HepG2 (cell line): ENCODE measurements at regions not wholly inside any gene's neighbourhood (a gene's known extent, or its start where the extent isn't known, plus 50 kb on each side); places are given as distances from the start of the nearest gene placed in this dataset.

ENCODE experiments used
- ATAC-seq: fragments of 200-7000 bp; cut with Tn5 transposase; 3 replicates; pipeline ENCODE4 v1.9.1; 2020; ENCODE audit warnings: mild to moderate bottlenecking, moderate library complexity
- BruUV-seq: library from RNA; stranded (reverse); fragments of 400-500 nt; replicated peaks from 2 replicates; lab custom pipeline; 2021; lab: Mats Ljungman, UMichigan
- CTCF ChIA-PET: fragments of 300-600 bp; formaldehyde crosslinking; extraction: SDS; loops from one replicate; lab custom pipeline; 2021; ENCODE audit warnings: low total read pairs, inconsistent platforms, low intra/inter-chr PET ratio; lab: Yijun Ruan, JAX
- POLR2A ChIA-PET: fragments of 350-600 bp; sonication (Branson Sonifier 250); formaldehyde crosslinking; loops from one replicate; lab custom pipeline; 2020; ENCODE audit warnings: antibody characterized with exemption, inconsistent platforms; lab: Yijun Ruan, JAX
- DNase-seq: peaks from one replicate; pipeline ENCODE4 v3.0.0-alpha.2; 2015; ENCODE audit warnings: low spot score
- FAIRE-seq: peaks from 3 replicates; lab custom pipeline; 2011; peaks lifted over from hg19 to GRCh38; lab: Jason Lieb, UNC
- H2AFZ ChIP-seq: one replicate; pipeline ENCODE4 v1.6.1; 2011; ENCODE audit warnings: low read length, inconsistent platforms
- H3K27ac ChIP-seq: fragments of 300-600 bp; 3 replicates; pipeline ENCODE4 v1.8.0; 2011; ENCODE audit warnings: mixed run types, mild to moderate bottlenecking, mixed read lengths, low read length, inconsistent platforms; ENCODE audit not compliant: insufficient read depth; ENCODE audit errors: extremely low read length
- H3K27me3 ChIP-seq, 2 experiments: fragments of 200-600 bp in 1 of 2; 2 replicates in 1 of 2; 3 replicates in 1 of 2; pipeline versions ENCODE4 v1.6.0 to v1.8.0; 2011; ENCODE audit warnings: low read length in 2 of 2, mild to moderate bottlenecking in 2 of 2, moderate library complexity in 2 of 2, inconsistent platforms in 1 of 2; ENCODE audit not compliant: insufficient read depth in 2 of 2, control insufficient read depth in 1 of 2
- H3K36me3 ChIP-seq, 2 experiments: fragments of 200-600 bp in 1 of 2; replicated peaks in 1 of 2; 2 replicates in 1 of 2; 3 replicates in 1 of 2; pipeline versions ENCODE4 v1.5.1 to v1.8.0; 2011; ENCODE audit warnings: low read length in 2 of 2, inconsistent platforms in 1 of 2; ENCODE audit not compliant: insufficient read depth in 2 of 2, control insufficient read depth in 1 of 2
- H3K4me1 ChIP-seq: 2 replicates; pipeline ENCODE4 v1.5.1; 2012; ENCODE audit warnings: low read length, inconsistent platforms; ENCODE audit not compliant: insufficient read depth
- H3K4me2 ChIP-seq: 2 replicates; pipeline ENCODE4 v1.6.0; 2011; ENCODE audit warnings: low read depth, low read length, inconsistent platforms
- H3K4me3 ChIP-seq, 3 experiments: fragments of 200-600 bp in 1 of 3; sonication (generic), shearing (Covaris generic) in 1 of 3; replicated peaks in 1 of 3; 2 replicates each; pipeline ENCODE4 v1.5.1; 2011 to 2016; ENCODE audit warnings: low read length in 3 of 3, inconsistent platforms in 2 of 3, low read depth in 2 of 3, mild to moderate bottlenecking in 2 of 3, control low read depth in 1 of 3, mixed read lengths in 1 of 3; ENCODE audit not compliant: insufficient read depth in 1 of 3
- H3K79me2 ChIP-seq: one replicate; pipeline ENCODE4 v1.6.1; 2011; ENCODE audit warnings: low read length, inconsistent platforms; ENCODE audit not compliant: insufficient read depth
- H3K9ac ChIP-seq: 2 replicates; pipeline ENCODE4 v1.6.0; 2011; ENCODE audit warnings: mild to moderate bottlenecking, low read depth, low read length, inconsistent platforms; ENCODE audit not compliant: insufficient read depth
- H3K9me3 ChIP-seq: 2 replicates; pipeline ENCODE4 v1.5.1; 2012; ENCODE audit warnings: mild to moderate bottlenecking, low read length
- H4K20me1 ChIP-seq: 2 replicates; pipeline ENCODE4 v1.6.0; 2011; ENCODE audit warnings: inconsistent platforms, mild to moderate bottlenecking, low read length, moderate library complexity; ENCODE audit not compliant: insufficient read depth
- ATF1 ChIP-seq: IDR thresholded peaks from 2 replicates; pipeline ENCODE4 v1.6.1; 2016; ENCODE audit warnings: mild to moderate bottlenecking, control low read depth
- ATF6 ChIP-seq: sonication (generic); formaldehyde crosslinking; conservative IDR thresholded peaks from 2 replicates; pipeline ENCODE4 v1.4.0; 2020; ENCODE audit warnings: missing genetic modification reagents
- BORCS8-MEF2B ChIP-seq: sonication (generic); formaldehyde crosslinking; IDR thresholded peaks from 2 replicates; pipeline ENCODE4 v1.8.0; 2022; ENCODE audit warnings: mild to moderate bottlenecking, missing genetic modification reagents
- EP300 ChIP-seq, 3 experiments: sonication (generic) in 1 of 3; formaldehyde crosslinking in 1 of 3; IDR thresholded peaks; 2 replicates each; pipeline versions ENCODE4 v1.5.1 to v1.6.1; 2011 to 2020; ENCODE audit warnings: low read depth in 2 of 3, low read length in 2 of 3, borderline replicate concordance in 1 of 3, improper control_type of control experiment in 1 of 3, mild to moderate bottlenecking in 1 of 3, missing genetic modification reagents in 1 of 3, moderate library complexity in 1 of 3
- KLF6 ChIP-seq: IDR thresholded peaks from 2 replicates; pipeline ENCODE4 v1.8.0; 2016; ENCODE audit warnings: missing biosample characterization, missing genetic modification reagents
- MBNL3 ChIP-seq: fragments of 250-450 bp; sonication (Bioruptor Pico); conservative IDR thresholded peaks from 2 replicates; pipeline ENCODE4 v1.8.0; 2022; ENCODE audit warnings: mild to moderate bottlenecking, inconsistent platforms
- TEAD3 ChIP-seq: optimal IDR thresholded peaks from 2 replicates; pipeline ENCODE3; 2016; ENCODE audit warnings: borderline replicate concordance
- ZNF432 ChIP-seq: sonication (generic); formaldehyde crosslinking; IDR thresholded peaks from 2 replicates; pipeline ENCODE4 v1.5.0; 2020; ENCODE audit warnings: missing genetic modification reagents, mild to moderate bottlenecking, borderline replicate concordance
- ZNF546 ChIP-seq: sonication (generic); formaldehyde crosslinking; conservative IDR thresholded peaks from 2 replicates; pipeline ENCODE4 v1.8.1; 2023; ENCODE audit warnings: mild to moderate bottlenecking, missing genetic modification reagents
- ZNF687 ChIP-seq: sonication (generic); formaldehyde crosslinking; IDR thresholded peaks from 2 replicates; pipeline ENCODE4 v1.5.1; 2020; ENCODE audit warnings: mild to moderate bottlenecking, missing genetic modification reagents, moderate library complexity
- ZNF703 ChIP-seq: sonication (generic); formaldehyde crosslinking; IDR thresholded peaks from 2 replicates; pipeline ENCODE4 v1.5.1; 2020; ENCODE audit warnings: missing genetic modification reagents, mild to moderate bottlenecking, moderate library complexity, borderline replicate concordance
- WGBS: methylation state at CpG from one replicate; pipeline ENCODE4 v1.1.6; 2017; ENCODE audit warnings: low lambda C conversion rate; 5-methylcytosine and 5-hydroxymethylcytosine counted together
- in situ Hi-C: cut with HindIII; loops from 2 replicates; pipeline ENCODE4 v1.10.0; 2017; ENCODE audit warnings: low pct_unique_long_range_greater_than_20kb; ENCODE audit not compliant: extremely low pct_ligation_motif_present
- intact Hi-C: fragments of 100-400 bp; cut with micrococcal nuclease; formaldehyde crosslinking; loops from one replicate; pipeline ENCODE4 v1.10.0; 2022; ENCODE audit not compliant: unreplicated experiment

DNA sequence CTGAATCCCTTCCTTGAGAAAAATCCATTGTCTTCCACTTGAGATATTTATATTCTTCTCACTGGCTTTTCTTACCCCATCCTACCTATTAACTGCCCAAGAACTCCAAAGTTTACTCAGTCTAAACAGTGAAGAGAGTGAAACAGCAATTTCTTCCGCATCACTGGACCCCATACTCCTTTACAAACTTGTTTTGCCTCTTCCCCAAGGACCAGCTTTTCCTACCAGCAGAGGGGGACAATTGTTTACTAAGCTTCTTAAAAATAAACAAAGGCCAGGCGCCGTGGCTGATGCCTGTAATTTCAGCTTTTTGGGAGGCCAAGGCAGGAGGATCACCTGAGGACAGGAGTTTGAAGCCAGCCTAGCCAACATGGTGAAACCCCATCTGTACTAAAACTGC, 52.0 kb downstream of the LRATD1 start:
- H4K20me1 ChIP-seq, result no peaks in the 10 kb centered on the region
- WGBS, result 23% methylated on average over 3 of the region's 3 CpGs
- intact Hi-C loops, result no loop called here
- ChIA-PET POLR2A (no interaction called here), CTCF (no interaction called here)
- no peak overlapping the region for H3K4me2 ChIP-seq
- no peaks in the 10 kb centered on the region for H3K4me1 ChIP-seq
- H3K27me3 ChIP-seq, result no peaks in the 10 kb centered on the region
- BruUV-seq, result no TSS peak
- H3K9ac ChIP-seq, result no peak overlapping the region
- peaks cover 31% of the 10 kb centered on the region; the same call in 1 of the 2 replicates for H3K9me3 ChIP-seq
- no peak overlapping the region for H3K4me3 ChIP-seq
- H3K27ac ChIP-seq, result no peak overlapping the region
- in situ Hi-C loops, result no loop called here
- no peak for TF ChIP-seq ZNF703 (CRISPR knock-in tag)
- TF ChIP-seq EP300 (IDR thresholded peaks at IDR 0.05; ENCODE audit: low read depth in 2 of 2, low read length in 2 of 2), result no peak
- no peak for TF ChIP-seq EP300 (CRISPR knock-in tag; IDR thresholded peaks at IDR 0.05; ENCODE audit: borderline replicate concordance)
- no peak for TF ChIP-seq BORCS8-MEF2B (CRISPR knock-in tag)
- TF ChIP-seq ZNF432 (CRISPR knock-in tag), result no peak
- TF ChIP-seq ATF6 (CRISPR knock-in tag), result no peak
- no peak for TF ChIP-seq MBNL3 (CRISPR knock-in tag)
- TF ChIP-seq ATF1 (CRISPR knock-in tag), result no peak
- TF ChIP-seq ZNF687, result no peak
- TF ChIP-seq TEAD3 (CRISPR knock-in tag), result no peak
- no peak for TF ChIP-seq KLF6 (CRISPR knock-in tag)
- no peak for TF ChIP-seq ZNF546 (CRISPR knock-in tag)
- no peaks in the 10 kb centered on the region for H3K36me3 ChIP-seq
- no peak for DNase-seq
- no peak for FAIRE-seq
- no peaks in the 10 kb centered on the region for H3K79me2 ChIP-seq
- ATAC-seq, result no peak
- H2AFZ ChIP-seq, result no peak overlapping the region
